Panc1 (cell line): ENCODE measurements at regions not wholly inside any gene's neighbourhood (a gene's known extent, or its start where the extent isn't known, plus 50 kb on each side); places are given as distances from the start of the nearest gene placed in this dataset.
"Not testable (repeated sequence)": the region's sequence is repeated elsewhere in the genome, so short reads cannot be mapped to it uniquely, and the experiment has no call there.

Experiments used
- POLR2AphosphoS5 ChIP-seq: IDR thresholded peaks from 2 replicates; pipeline ENCODE4 v1.6.1; 2012; ENCODE audit warnings: mild to moderate bottlenecking, low read depth, low read length, moderate library complexity
- REST ChIP-seq, 2 experiments: IDR thresholded peaks; 2 replicates each; pipeline ENCODE4 v1.6.1; 2011 to 2012; ENCODE audit warnings: low read depth in 2 of 2, control low read depth in 1 of 2, low read length in 1 of 2, mild to moderate bottlenecking in 1 of 2, moderate library complexity in 1 of 2; ENCODE audit not compliant: insufficient read depth in 1 of 2
- SIN3A ChIP-seq: IDR thresholded peaks from 2 replicates; pipeline ENCODE4 v1.6.1; 2012; ENCODE audit warnings: low read depth, mild to moderate bottlenecking, low read length, moderate library complexity, borderline replicate concordance; ENCODE audit not compliant: insufficient read depth
- TCF7L2 ChIP-seq: IDR thresholded peaks from 2 replicates; pipeline ENCODE4 v1.6.1; 2011; ENCODE audit warnings: mild to moderate bottlenecking, low read depth, low read length, inconsistent platforms
- TF ChIP-seq, protein P1 (sequence below): fragments of 450-650 bp; IDR thresholded peaks from 2 replicates; pipeline ENCODE4 v1.5.1; 2017; ENCODE audit warnings: mild to moderate bottlenecking

DNA sequence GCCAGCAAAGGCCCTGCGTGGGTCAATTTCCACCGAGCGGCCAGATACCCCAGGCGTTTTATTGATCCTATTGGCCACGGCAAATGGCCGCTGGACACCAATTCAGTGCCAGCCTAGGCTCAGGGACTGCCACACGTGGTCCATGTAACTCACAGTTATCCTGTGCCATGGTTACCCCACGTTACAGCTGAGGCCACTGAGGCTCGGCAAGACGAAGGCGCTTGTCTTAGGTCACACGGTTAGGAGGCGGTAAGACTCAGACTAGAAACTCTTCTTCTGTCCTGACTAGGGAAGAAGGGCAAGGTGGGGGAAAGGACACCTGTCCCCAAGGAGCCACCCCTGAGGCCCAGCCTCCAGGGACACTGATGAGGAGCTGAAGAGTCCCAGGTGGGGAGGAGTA lies 381.1 kb upstream of the ZNF722 start:
- not testable (repeated sequence) for TF ChIP-seq REST (IDR thresholded peaks at IDR 0.05; ENCODE audit: insufficient read depth in 1 of 2, low read depth in 2 of 2, low read length in 1 of 2); POLR2AphosphoS5; TCF7L2; SIN3A
- TF ChIP-seq, protein P1, sequence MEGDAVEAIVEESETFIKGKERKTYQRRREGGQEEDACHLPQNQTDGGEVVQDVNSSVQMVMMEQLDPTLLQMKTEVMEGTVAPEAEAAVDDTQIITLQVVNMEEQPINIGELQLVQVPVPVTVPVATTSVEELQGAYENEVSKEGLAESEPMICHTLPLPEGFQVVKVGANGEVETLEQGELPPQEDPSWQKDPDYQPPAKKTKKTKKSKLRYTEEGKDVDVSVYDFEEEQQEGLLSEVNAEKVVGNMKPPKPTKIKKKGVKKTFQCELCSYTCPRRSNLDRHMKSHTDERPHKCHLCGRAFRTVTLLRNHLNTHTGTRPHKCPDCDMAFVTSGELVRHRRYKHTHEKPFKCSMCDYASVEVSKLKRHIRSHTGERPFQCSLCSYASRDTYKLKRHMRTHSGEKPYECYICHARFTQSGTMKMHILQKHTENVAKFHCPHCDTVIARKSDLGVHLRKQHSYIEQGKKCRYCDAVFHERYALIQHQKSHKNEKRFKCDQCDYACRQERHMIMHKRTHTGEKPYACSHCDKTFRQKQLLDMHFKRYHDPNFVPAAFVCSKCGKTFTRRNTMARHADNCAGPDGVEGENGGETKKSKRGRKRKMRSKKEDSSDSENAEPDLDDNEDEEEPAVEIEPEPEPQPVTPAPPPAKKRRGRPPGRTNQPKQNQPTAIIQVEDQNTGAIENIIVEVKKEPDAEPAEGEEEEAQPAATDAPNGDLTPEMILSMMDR = not testable (repeated sequence)
